GM12891 (cell line): ENCODE measurements at regions not wholly inside any gene's neighbourhood (a gene's known extent, or its start where the extent isn't known, plus 50 kb on each side); places are given as distances from the start of the nearest gene placed in this dataset.

Source experiments
- POLR2A ChIP-seq: IDR thresholded peaks from 2 replicates; pipeline ENCODE4 v1.6.1; 2011; ENCODE audit warnings: low read depth, low read length, control low read depth
- POLR2AphosphoS5 ChIP-seq: IDR thresholded peaks from 2 replicates; pipeline ENCODE4 v1.6.1; 2011; ENCODE audit warnings: low read depth, low read length, control low read depth
- SPI1 ChIP-seq: IDR thresholded peaks from 2 replicates; pipeline ENCODE4 v1.6.1; 2011; ENCODE audit warnings: low read depth, low read length, control low read depth
- TAF1 ChIP-seq: IDR thresholded peaks from 2 replicates; pipeline ENCODE4 v1.6.1; 2011; ENCODE audit warnings: low read depth, low read length, control low read depth

DNA sequence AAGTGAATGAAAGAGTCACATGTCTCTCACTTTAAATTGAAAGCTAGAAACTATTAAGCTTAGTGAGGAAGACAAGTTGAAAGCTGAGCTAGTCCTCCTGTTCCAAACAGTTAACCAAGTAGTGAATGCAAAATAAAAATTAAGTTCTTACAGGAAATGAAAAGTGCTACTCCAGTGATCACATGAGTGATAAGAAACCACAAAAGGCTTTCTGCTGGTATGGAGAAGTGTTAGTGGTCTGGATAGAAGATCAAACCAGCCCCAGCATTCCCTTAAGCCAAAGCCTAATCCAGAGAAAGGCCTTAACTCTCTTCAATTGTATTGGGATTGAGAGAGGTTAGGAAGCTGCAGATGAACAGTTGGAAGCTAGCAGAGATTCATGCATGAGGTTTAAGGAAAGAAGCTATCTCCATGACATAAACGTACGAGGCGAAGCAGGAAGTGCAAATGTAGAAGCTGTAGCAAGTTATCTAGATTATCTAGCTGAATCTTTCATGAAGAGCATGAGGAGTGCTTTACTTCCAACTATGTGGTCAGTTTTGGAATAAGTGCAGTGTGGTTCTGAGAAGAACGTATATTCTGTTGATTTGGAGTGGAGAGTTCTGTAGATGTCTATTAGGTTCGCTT is 261.6 kb downstream of the MDFIC start:
- TF ChIP-seq POLR2A (no peak), POLR2AphosphoS5 (no peak), TAF1 (no peak), SPI1 (no peak)
